Smooth muscle cell (in vitro differentiated cells): ENCODE measurements at regions not wholly inside any gene's neighbourhood (a gene's known extent, or its start where the extent isn't known, plus 50 kb on each side); places are given as distances from the start of the nearest gene placed in this dataset.

Source experiments
- DNase-seq: peaks from one replicate; lab custom pipeline; 2025; ENCODE audit not compliant: unreplicated experiment; lab: John Stamatoyannopoulos, UW
- H2AFZ ChIP-seq: fragments of 200-600 bp; sonication (generic); 2 replicates; pipeline ENCODE4 v1.6.0; 2016; ENCODE audit warnings: antibody characterized with exemption, low read depth, mild to moderate bottlenecking
- H3F3A ChIP-seq: fragments of 200-600 bp; sonication (generic); 2 replicates; pipeline ENCODE4 v1.6.0; 2017; ENCODE audit warnings: antibody characterized with exemption, low read depth
- H3K27ac ChIP-seq: fragments of 200-600 bp; sonication (generic); 2 replicates; pipeline ENCODE4 v1.5.1; 2016; ENCODE audit warnings: low read depth, mild to moderate bottlenecking
- H3K27me3 ChIP-seq: fragments of 200-600 bp; sonication (generic); 2 replicates; pipeline ENCODE4 v1.6.1; 2016; ENCODE audit warnings: low read depth, mild to moderate bottlenecking
- H3K36me3 ChIP-seq: fragments of 200-600 bp; sonication (generic); 2 replicates; pipeline ENCODE4 v1.5.1; 2016; ENCODE audit warnings: low read depth
- H3K4me1 ChIP-seq: fragments of 200-600 bp; sonication (generic); 2 replicates; pipeline ENCODE4 v1.5.1; 2016; ENCODE audit warnings: low read depth
- H3K4me2 ChIP-seq: fragments of 200-600 bp; sonication (generic); 2 replicates; pipeline ENCODE4 v1.6.0; 2016; ENCODE audit warnings: mild to moderate bottlenecking
- H3K4me3 ChIP-seq: fragments of 200-600 bp; sonication (generic); 2 replicates; pipeline ENCODE4 v1.5.1; 2016; ENCODE audit warnings: mild to moderate bottlenecking
- H3K79me2 ChIP-seq: fragments of 200-600 bp; sonication (generic); 2 replicates; pipeline ENCODE4 v1.6.0; 2016; ENCODE audit warnings: low read depth, mild to moderate bottlenecking
- H3K9ac ChIP-seq: fragments of 200-600 bp; sonication (generic); 2 replicates; pipeline ENCODE4 v1.6.0; 2016; ENCODE audit warnings: low read depth
- H3K9me3 ChIP-seq: fragments of 200-600 bp; sonication (generic); replicated peaks from 2 replicates; pipeline ENCODE4 v1.5.1; 2016; ENCODE audit warnings: low read depth
- H4K20me1 ChIP-seq: fragments of 200-600 bp; sonication (generic); 2 replicates; pipeline ENCODE4 v1.6.0; 2016; ENCODE audit warnings: low read depth
- WGBS: methylation state at CpG from one replicate; pipeline ENCODE4 v1.1.7; 2016; ENCODE audit warnings: low lambda C conversion rate; 5-methylcytosine and 5-hydroxymethylcytosine counted together
- TF ChIP-seq, protein P1 (sequence below): fragments of 200-600 bp; sonication (generic); IDR thresholded peaks from 2 replicates; pipeline ENCODE4 v1.5.1; 2017; ENCODE audit warnings: borderline replicate concordance, mild to moderate bottlenecking, antibody characterized with exemption; ENCODE audit not compliant: insufficient read depth, poor library complexity, severe bottlenecking

DNA sequence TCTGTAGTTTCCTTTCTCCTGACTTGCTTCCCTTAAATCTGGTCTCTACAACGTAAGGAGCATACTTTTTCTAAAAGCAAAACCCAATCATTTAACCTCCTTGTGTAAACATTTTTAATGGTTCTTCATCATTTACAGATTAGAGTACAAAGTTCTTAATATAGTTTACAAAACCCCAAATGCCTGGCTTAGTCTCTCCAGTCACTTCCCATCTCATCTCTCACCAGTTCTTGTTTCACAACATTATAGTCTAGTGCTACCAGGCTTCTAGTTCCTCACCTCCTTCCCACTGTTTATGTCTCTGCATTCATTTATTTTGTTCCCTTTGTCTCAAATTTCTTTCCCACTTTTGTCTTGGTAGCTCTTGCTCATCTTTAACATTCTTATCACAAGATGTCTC, 168.4 kb downstream of the FASLG start:
- H3K4me1 ChIP-seq = no peaks in the 10 kb centered on the region
- no peaks in the 10 kb centered on the region for H3F3A ChIP-seq
- TF ChIP-seq, protein P1, sequence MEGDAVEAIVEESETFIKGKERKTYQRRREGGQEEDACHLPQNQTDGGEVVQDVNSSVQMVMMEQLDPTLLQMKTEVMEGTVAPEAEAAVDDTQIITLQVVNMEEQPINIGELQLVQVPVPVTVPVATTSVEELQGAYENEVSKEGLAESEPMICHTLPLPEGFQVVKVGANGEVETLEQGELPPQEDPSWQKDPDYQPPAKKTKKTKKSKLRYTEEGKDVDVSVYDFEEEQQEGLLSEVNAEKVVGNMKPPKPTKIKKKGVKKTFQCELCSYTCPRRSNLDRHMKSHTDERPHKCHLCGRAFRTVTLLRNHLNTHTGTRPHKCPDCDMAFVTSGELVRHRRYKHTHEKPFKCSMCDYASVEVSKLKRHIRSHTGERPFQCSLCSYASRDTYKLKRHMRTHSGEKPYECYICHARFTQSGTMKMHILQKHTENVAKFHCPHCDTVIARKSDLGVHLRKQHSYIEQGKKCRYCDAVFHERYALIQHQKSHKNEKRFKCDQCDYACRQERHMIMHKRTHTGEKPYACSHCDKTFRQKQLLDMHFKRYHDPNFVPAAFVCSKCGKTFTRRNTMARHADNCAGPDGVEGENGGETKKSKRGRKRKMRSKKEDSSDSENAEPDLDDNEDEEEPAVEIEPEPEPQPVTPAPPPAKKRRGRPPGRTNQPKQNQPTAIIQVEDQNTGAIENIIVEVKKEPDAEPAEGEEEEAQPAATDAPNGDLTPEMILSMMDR = no peak
- H3K9me3 ChIP-seq = no peaks in the 10 kb centered on the region
- no peak for DNase-seq
- H2AFZ ChIP-seq = peak overlapping the region; percentile 76
- no peak overlapping the region for H3K9ac ChIP-seq
- H3K27ac ChIP-seq = peak overlapping the region; percentile 60
- no peaks in the 10 kb centered on the region for H3K79me2 ChIP-seq
- no peaks in the 10 kb centered on the region for H3K27me3 ChIP-seq
- 27% methylated on average over 1 of the region's 1 CpG for WGBS
- peak overlapping the region; percentile 80 for H3K4me2 ChIP-seq
- H4K20me1 ChIP-seq = no peaks in the 10 kb centered on the region
- H3K4me3 ChIP-seq = no peak overlapping the region
- no peaks in the 10 kb centered on the region for H3K36me3 ChIP-seq

DNA sequence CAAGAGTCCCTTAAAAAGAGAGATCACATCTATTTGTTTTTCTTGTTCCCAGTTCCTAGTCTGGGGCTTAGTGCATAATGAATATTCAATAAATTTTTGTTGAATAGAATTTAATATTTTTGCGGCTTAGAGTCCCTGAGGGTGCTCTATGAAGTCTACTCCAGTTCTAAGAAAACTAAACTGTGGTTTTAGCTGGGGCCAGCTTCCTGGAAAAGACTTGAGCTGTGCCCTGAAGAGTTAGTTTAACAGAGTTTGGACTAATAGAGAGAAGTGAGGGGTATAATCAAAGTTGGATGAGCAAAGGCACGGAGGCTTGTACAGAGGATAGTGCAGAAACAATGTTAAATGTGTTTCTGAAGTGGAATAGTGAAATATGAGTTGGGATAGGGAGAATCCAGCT, 168.9 kb downstream of the FASLG start:
- Histone ChIP-seq H3K79me2 (no peaks in the 10 kb centered on the region), H3K4me1 (no peaks in the 10 kb centered on the region), H2AFZ (no peak overlapping the region), H3K9me3 (no peaks in the 10 kb centered on the region), H3F3A (no peaks in the 10 kb centered on the region), H3K36me3 (no peaks in the 10 kb centered on the region), H3K27me3 (no peaks in the 10 kb centered on the region), H3K4me3 (no peak overlapping the region), H3K4me2 (peak overlapping the region; percentile 11), H3K9ac (no peak overlapping the region), H4K20me1 (no peaks in the 10 kb centered on the region), H3K27ac (no peak overlapping the region)
- TF ChIP-seq, protein P1 = no peak
- DNase-seq = no peak
- 92% methylated on average over 2 of the region's 2 CpGs for WGBS

DNA sequence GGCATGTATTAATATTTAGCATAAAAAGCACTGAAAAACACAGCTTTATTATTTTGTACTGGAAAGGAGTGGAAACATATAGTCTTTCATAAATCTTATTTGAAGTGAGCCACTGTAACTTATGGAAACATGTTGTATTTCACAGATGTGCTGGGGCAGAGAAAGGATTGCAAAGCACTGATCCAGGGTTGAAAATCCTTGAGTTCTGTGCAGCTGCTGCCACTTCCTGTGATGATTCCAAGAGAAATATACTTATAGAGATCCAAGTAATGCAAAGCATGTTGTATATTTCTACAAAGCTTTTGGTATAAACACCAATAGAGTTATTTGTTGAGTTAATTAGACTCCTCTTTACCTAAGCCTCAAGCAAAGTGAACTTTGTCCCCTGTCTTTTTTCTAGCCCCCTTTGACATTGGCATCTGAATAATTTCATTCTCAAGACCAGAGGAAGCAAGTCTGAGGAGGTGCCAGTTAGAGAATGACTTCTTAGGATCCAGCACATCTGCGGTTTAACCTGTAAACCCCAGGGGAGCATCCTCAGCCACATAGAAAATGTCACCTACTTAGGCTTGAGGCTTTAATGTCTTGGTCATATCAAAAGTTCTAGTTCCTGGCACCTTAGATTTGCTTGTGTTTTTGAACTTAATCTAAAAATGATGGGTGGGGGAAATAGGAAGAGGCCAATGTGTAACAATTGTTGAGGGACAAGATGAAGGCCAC, 173.3 kb downstream of the FASLG start:
- no peak overlapping the region for H3K27ac ChIP-seq
- TF ChIP-seq, protein P1 = no peak
- no peaks in the 10 kb centered on the region for H3K4me1 ChIP-seq
- no peak for DNase-seq
- H3K9me3 ChIP-seq = no peaks in the 10 kb centered on the region
- WGBS = 100% methylated on average over 1 of the region's 1 CpG
- H2AFZ ChIP-seq = peak overlapping the region; percentile 12
- no peaks in the 10 kb centered on the region for H3F3A ChIP-seq
- H3K27me3 ChIP-seq = no peaks in the 10 kb centered on the region
- no peak overlapping the region for H3K9ac ChIP-seq
- H3K4me3 ChIP-seq = no peak overlapping the region
- H3K79me2 ChIP-seq = no peaks in the 10 kb centered on the region
- no peak overlapping the region for H3K4me2 ChIP-seq
- no peaks in the 10 kb centered on the region for H4K20me1 ChIP-seq
- no peaks in the 10 kb centered on the region for H3K36me3 ChIP-seq

DNA sequence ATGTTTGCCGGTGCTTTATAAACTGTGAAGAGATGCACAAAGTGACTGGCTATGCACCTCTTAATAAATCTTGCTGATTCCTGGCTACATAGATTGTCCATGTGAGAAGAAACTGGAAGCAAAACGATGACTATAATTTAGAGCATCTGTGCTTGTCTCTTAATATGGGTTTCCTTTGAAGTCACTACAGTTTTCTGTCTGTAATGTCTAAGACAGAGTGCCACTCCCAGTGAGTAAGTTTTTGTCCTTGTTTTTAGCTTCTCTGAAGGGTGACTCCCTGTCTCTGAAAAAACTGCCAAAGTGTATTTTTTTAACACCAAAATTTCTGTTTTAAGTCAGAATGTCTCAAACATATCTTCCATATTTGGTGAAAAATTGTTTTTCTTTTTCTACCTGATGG, 175.1 kb downstream of the FASLG start:
- no peak overlapping the region for H3K27ac ChIP-seq
- H3K27me3 ChIP-seq = no peaks in the 10 kb centered on the region
- no peak overlapping the region for H3K4me2 ChIP-seq
- H3K9ac ChIP-seq = no peak overlapping the region
- H3K4me1 ChIP-seq = no peaks in the 10 kb centered on the region
- no peak overlapping the region for H3K4me3 ChIP-seq
- H3F3A ChIP-seq = no peaks in the 10 kb centered on the region
- TF ChIP-seq, protein P1 = no peak
- 83% methylated on average over 2 of the region's 2 CpGs for WGBS
- no peaks in the 10 kb centered on the region for H4K20me1 ChIP-seq
- no peaks in the 10 kb centered on the region for H3K36me3 ChIP-seq
- H2AFZ ChIP-seq = no peak overlapping the region
- no peak for DNase-seq
- H3K79me2 ChIP-seq = no peaks in the 10 kb centered on the region
- H3K9me3 ChIP-seq = no peaks in the 10 kb centered on the region
